CD1c-positive myeloid dendritic cell (primary cell): ENCODE measurements at regions not wholly inside any gene's neighbourhood (a gene's known extent, or its start where the extent isn't known, plus 50 kb on each side); places are given as distances from the start of the nearest gene placed in this dataset.
A peak's percentile ranks its signal among the peaks of the same experiment; 100 is the strongest.

Experiments
- DNase-seq: peaks from one replicate; pipeline ENCODE4 v3.0.0-alpha.2; 2016; ENCODE audit errors: extremely low spot score

- peak; percentile 21 for DNase-seq
Measured at GRCh38 chr10:121070275-121071070, 219.3 kb downstream of the WDR11 start.

- no peak for DNase-seq
Measured at GRCh38 chr10:121071901-121072300, 220.7 kb downstream of the WDR11 start.

DNA sequence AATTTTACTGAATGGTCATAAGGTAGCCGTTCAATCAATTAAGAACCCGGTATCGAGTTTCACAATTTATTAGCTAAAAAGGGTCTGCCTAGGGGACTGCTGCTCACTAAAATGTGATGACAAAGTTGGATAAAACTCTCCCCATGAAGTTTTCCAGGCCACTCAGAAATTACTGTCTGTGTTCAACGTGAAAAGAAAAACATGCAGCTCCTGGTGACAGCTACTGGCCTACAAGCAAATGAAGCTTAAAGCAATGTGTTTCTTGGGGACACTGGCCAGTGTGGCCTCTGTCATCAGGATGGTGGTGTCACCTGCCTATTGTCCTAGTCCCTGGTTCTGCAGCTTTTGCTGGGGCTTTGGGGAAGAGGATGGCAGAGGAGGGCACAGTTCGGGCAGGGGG is 222.6 kb downstream of the WDR11 start:
- no peak for DNase-seq

- DNase-seq = peak; percentile 5
Measured at GRCh38 chr10:121076776-121077715, 225.9 kb downstream of the WDR11 start.

DNA sequence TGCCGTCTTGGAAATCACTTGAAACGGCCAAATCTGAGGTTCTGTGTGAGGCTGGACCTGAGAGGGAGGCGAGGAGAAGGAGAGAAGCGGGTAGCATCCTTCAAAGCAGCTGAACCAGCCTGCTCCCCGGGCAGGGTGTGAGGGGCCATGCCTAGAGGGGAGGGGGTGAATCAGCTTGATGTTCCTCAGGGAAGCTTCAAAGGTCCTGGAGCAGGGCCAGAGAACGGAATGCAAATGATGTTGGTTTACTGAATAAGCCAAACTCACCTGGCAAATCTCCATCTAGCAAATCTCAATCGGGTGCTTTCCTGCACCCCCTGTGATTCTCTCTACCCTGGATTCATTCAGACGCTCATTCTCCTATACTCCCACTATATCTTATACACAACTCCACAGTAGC is 226.9 kb downstream of the WDR11 start:
- DNase-seq = no peak

DNA sequence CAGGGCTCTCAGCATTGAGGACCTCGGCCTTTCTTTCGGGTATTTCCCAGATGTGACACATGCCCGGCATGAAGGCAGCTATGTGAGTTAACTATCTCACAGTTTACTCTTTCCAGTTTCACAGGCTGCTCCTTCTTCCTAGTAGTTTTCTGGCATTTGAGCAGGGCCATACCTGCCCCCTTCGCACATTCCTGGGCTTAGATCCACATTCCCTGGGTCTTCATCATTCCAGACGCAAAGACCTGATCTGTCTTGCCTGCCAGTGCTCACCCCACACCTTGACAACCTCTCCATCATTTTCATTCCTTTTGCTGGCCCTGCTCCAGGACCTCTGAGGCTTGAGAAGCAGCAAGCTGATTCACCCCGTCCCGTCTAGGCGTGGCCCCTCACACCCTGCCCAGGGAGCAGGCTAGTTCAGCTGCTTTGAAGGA is 227.5 kb downstream of the WDR11 start:
- no peak for DNase-seq

- DNase-seq = no peak
Measured at GRCh38 chr10:121079226-121079625, 228.1 kb downstream of the WDR11 start.

DNA sequence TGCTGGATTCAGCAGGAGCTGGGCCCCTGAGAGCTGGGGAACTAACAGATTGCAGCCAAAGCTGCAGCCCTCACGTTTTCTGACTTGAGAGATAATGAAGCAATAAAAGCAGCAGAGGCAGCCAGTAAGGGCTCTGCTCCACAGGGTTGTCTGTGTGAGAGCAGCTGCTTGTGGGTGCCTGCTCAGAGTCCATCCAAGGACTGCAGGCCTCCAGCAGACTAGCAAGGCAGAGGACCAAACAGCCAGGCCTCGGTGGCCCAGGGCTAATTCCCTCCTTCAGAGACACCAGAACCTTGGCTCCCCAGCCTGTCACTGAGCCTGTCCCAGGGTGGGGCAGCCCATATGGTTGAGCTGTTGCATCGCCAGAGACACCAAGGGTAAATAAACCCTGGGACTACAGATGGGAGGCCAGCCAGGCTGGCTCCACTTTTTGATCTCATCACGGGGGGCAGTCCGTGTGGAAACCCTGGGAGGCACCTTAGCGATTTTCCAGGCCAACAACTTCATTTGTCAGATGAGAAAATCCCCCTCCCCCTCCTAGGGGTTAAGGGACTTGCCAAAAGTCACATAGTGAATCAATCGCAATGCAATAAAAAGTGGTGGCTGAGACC is 229.2 kb downstream of the WDR11 start:
- DNase-seq = no peak

DNA sequence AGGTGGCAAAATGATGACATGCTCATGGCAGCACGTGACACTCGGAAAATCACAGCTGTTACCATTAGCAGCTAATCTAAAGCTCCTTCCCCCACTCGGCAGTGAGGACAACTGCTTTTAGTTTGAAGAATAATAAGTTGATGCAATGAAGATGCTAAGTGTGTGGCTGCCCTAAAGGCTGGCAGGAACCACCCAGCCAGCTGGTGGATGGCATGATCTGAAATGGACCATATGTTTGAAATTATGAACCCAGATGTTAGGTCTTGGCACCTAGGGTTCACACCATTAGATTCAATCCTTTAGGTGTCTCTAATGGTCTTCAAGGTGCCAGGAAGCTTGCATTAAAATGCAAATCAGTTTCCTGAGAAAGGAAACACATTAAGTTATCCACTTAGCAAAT is 230.1 kb downstream of the WDR11 start:
- DNase-seq = no peak

DNA sequence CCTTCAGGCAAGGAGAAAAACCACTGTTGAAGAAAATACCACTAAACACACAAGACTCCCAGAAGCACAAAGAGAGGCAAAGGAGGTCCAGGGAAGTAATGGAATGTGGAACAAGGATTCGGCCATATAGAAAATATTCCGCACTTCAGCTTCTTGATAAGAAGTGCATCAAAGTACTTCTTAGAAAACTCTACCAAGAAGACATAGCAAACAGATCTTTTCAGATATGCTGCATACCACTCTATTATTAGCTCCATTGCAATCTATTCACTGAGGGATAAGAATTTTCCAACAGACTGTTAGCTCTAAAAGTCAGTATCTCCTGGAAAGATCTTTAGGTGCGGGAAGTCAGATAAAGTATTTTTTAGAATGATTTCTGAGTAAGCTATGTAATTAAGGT is 231.8 kb downstream of the WDR11 start:
- DNase-seq = no peak

- no peak for DNase-seq
Measured at GRCh38 chr10:121084016-121084674, 233.0 kb downstream of the WDR11 start.

DNA sequence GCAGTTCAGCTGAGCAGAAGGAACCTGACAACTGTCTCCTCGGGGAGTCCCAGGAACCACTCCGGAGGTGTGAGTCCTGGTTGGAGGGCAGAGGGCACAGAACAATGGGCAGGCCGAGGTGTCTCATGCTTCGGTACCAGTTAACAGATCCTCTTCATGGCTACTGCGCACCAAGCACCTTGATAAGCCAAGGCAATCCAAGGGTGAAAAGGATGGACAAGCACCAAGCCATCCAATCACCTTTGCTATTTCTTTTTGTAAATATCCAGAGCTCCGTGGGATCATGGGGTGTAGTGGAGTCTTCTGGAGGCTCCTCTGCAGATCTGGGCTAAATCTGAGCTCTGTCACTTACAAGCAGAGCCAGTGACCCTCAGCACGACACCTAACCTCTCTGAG is 233.5 kb downstream of the WDR11 start:
- no peak for DNase-seq

- DNase-seq = no peak
Measured at GRCh38 chr10:121085367-121085766, 234.2 kb downstream of the WDR11 start.

DNA sequence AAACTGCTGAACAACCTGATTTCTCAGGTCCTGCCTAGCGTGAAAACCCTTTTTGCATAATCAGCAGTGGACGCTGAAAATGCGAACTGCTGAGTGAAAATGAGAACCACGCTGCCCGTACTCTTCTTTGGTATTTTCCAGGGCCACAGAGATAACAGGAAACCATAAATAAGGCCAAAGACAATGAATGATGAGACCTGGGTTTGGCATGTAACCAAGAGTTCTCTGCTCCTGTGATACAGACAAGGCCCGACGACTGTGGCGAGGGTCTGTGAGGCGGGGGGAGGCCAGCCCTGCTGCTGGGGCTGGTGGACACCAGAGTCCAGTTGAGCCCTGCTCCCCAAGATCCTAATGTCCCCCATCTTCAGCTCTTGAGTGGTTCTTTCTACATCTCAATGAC is 236.0 kb downstream of the WDR11 start:
- DNase-seq = no peak

DNA sequence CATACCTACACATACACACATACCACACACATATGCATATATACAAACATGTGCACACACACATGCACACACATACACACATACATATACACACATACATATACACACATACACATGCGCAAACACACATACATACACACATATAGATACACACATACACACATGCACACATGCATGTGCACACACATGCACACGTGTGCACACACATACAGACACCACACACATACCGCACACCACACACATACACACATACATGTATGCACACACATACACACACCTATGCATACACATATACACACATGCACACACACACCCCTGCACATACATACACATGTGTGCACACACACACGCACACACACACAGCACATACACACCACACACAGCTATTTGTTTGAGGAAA is 236.5 kb downstream of the WDR11 start:
- no peak for DNase-seq

DNA sequence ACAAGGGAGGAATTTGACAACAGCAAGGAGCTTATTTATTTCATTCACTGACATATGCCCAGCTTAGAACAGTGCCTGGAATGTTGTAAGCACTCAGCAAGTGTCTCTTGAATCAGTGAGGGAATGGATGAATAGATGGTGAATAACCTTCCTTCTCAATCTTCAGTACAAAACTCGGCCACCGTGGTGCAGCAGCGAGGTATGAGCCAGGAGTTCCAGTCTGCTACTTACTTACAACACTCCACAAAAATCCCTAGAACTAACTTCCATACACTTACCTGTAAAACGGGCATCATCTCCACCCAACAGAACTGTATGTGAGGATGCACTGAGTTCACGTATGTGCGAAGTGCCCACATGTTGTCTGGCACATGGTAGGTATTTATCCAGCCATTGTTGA is 237.4 kb downstream of the WDR11 start:
- DNase-seq = no peak

GRCh38 chr10:121089434-121089833 is 238.3 kb downstream of the WDR11 start:
- DNase-seq = no peak

DNA sequence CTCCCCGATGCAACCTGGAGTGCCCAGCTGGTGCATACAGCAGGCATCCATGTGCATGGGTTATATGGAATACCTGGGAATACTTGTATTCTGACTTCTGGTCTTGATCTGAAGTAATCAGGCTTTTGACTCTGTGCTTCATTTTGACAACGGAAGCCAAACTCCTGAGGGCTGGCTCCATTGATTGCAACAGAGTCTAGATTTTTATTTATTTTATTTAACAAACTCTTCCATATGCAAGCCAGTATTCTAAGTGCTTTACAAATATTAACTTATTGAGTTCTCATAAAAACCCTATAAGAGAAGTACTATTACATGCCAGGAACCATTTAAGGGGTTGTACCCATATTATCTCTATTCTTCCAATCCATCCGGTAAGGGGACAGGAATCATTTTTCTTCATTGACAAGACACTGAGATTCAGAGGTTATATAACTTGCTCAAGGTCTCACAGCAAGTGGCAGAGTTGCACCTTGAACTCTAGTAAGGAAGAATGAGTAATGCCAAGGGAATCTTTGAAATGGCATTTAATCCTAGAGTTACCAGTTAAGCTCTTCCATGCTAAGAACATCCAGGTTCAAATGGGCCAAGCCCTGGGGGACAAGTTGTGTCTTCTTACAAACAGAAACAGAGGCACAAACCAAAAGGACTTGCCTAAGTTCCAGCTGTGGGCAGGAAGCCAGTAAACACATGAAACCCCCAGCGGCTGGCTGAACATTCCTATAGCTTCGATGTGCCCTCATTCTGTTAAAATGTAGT is 241.0 kb downstream of the WDR11 start:
- DNase-seq = no peak

GRCh38 chr10:121092720-121093095 is 241.5 kb downstream of the WDR11 start:
- DNase-seq = no peak

DNA sequence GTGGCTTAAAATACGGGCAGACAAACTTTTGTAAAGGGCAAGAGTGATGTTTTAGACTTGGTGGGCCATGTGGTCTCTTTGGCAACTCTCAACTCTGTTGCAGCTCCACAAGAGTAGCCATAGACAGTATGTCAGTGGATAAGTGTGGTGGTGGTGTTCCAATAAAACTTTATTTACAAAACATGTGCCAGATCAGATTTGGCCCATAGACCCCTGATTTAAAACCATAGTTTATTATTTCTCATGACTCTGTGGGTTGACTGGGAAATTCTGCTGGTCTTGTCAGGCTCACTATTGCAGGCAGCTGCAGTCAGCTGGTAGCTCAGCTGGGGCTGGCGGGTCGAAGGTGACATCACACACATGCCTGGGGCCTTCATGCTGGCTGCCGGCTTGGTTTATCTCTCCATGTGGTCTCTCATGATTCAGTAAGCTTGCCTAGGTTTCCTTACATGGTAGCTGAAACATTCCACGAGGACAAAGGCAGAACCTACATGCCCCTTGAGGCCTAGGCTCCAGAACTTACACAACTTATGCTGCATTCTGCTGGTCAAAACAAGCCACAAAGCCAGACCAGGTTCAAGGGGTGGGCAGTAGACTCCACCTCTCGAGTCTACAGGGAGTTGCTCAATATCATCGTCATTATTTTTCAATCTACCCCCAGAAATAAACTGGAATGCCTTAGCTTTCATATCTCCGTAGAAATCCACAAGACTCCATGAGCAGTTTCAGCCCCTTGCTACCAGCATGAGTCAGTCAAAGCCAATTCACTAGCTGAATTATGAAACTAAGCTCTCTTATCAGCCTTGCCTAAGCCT is 245.7 kb downstream of the WDR11 start:
- DNase-seq = no peak
